ENCODE measurements at regions not wholly inside any gene's neighbourhood (a gene's known extent, or its start where the extent isn't known, plus 50 kb on each side); places are given as distances from the start of the nearest gene placed in this dataset.

DNA sequence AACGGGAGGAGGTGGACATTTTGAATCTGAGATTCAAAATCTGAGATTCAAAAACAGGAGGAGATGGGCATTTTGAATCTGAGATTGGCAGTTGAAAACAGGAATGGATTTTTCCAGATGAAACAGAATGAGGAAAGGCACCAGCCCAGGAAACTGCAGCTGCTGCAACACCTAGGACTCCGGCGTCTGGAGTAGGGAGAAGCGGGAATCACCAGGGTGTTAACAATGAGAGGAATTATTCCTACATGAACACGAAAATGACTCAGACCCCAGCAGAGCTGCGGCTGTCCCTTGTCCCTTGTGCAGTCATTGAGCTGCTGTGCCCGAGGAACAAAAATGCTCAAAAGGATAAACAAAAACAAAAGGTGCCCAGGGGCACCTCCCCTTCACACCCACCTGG lies 59.9 kb upstream of the KAT6B start:
- Mint-ChIP-seq H3K36me3 (no peaks in the 10 kb centered on the region), H3K4me3 (no peak overlapping the region), H3K4me1 (peaks cover 7% of the 10 kb centered on the region), H3K27ac (no peak overlapping the region), H3K27me3 (ENCODE audit: low read depth) (no peaks in the 10 kb centered on the region), H3K9me3 (no peaks in the 10 kb centered on the region)
- no peak for DNase-seq (ENCODE audit: low spot score)
- POLR2A ChIA-PET: no interaction called here
- ATAC-seq: no peak
- TF ChIP-seq RELA (CRISPR knock-in tag; IDR thresholded peaks at IDR 0.05; ENCODE audit: borderline replicate concordance) (no peak), E2F5 (CRISPR knock-in tag; IDR thresholded peaks at IDR 0.05) (no peak), OVOL2 (CRISPR knock-in tag; IDR thresholded peaks at IDR 0.05; ENCODE audit: borderline replicate concordance) (no peak), ZNF532 (CRISPR knock-in tag; IDR thresholded peaks at IDR 0.05; ENCODE audit: borderline replicate concordance) (no peak), ATF3 (CRISPR knock-in tag; conservative IDR thresholded peaks at IDR 0.05) (no peak), ZNF263 (CRISPR knock-in tag; IDR thresholded peaks at IDR 0.05; ENCODE audit: low read depth) (no peak), FOXP1 (CRISPR knock-in tag; IDR thresholded peaks at IDR 0.05; ENCODE audit: borderline replicate concordance) (no peak), ERG (CRISPR knock-in tag; IDR thresholded peaks at IDR 0.05) (no peak), NR1H2 (CRISPR knock-in tag; IDR thresholded peaks at IDR 0.05) (no peak), EMX1 (CRISPR knock-in tag; IDR thresholded peaks at IDR 0.05) (no peak), ARID4B (CRISPR knock-in tag; IDR thresholded peaks at IDR 0.05; ENCODE audit: borderline replicate concordance) (no peak), IRF1 (CRISPR knock-in tag; IDR thresholded peaks at IDR 0.05) (no peak), ZNF138 (CRISPR knock-in tag; conservative IDR thresholded peaks at IDR 0.05) (no peak)
- TF ChIP-seq, protein P1, sequence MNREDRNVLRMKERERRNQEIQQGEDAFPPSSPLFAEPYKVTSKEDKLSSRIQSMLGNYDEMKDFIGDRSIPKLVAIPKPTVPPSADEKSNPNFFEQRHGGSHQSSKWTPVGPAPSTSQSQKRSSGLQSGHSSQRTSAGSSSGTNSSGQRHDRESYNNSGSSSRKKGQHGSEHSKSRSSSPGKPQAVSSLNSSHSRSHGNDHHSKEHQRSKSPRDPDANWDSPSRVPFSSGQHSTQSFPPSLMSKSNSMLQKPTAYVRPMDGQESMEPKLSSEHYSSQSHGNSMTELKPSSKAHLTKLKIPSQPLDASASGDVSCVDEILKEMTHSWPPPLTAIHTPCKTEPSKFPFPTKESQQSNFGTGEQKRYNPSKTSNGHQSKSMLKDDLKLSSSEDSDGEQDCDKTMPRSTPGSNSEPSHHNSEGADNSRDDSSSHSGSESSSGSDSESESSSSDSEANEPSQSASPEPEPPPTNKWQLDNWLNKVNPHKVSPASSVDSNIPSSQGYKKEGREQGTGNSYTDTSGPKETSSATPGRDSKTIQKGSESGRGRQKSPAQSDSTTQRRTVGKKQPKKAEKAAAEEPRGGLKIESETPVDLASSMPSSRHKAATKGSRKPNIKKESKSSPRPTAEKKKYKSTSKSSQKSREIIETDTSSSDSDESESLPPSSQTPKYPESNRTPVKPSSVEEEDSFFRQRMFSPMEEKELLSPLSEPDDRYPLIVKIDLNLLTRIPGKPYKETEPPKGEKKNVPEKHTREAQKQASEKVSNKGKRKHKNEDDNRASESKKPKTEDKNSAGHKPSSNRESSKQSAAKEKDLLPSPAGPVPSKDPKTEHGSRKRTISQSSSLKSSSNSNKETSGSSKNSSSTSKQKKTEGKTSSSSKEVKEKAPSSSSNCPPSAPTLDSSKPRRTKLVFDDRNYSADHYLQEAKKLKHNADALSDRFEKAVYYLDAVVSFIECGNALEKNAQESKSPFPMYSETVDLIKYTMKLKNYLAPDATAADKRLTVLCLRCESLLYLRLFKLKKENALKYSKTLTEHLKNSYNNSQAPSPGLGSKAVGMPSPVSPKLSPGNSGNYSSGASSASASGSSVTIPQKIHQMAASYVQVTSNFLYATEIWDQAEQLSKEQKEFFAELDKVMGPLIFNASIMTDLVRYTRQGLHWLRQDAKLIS (CRISPR knock-in tag; IDR thresholded peaks at IDR 0.05; ENCODE audit: borderline replicate concordance): no peak
- TF ChIP-seq, protein P2, sequence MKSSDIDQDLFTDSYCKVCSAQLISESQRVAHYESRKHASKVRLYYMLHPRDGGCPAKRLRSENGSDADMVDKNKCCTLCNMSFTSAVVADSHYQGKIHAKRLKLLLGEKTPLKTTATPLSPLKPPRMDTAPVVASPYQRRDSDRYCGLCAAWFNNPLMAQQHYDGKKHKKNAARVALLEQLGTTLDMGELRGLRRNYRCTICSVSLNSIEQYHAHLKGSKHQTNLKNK (CRISPR knock-in tag; IDR thresholded peaks at IDR 0.05): no peak
- TF ChIP-seq, protein P3, sequence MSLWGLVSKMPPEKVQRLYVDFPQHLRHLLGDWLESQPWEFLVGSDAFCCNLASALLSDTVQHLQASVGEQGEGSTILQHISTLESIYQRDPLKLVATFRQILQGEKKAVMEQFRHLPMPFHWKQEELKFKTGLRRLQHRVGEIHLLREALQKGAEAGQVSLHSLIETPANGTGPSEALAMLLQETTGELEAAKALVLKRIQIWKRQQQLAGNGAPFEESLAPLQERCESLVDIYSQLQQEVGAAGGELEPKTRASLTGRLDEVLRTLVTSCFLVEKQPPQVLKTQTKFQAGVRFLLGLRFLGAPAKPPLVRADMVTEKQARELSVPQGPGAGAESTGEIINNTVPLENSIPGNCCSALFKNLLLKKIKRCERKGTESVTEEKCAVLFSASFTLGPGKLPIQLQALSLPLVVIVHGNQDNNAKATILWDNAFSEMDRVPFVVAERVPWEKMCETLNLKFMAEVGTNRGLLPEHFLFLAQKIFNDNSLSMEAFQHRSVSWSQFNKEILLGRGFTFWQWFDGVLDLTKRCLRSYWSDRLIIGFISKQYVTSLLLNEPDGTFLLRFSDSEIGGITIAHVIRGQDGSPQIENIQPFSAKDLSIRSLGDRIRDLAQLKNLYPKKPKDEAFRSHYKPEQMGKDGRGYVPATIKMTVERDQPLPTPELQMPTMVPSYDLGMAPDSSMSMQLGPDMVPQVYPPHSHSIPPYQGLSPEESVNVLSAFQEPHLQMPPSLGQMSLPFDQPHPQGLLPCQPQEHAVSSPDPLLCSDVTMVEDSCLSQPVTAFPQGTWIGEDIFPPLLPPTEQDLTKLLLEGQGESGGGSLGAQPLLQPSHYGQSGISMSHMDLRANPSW (CRISPR knock-in tag; conservative IDR thresholded peaks at IDR 0.05; ENCODE audit: low read depth): no peak
- TF ChIP-seq, protein P4, sequence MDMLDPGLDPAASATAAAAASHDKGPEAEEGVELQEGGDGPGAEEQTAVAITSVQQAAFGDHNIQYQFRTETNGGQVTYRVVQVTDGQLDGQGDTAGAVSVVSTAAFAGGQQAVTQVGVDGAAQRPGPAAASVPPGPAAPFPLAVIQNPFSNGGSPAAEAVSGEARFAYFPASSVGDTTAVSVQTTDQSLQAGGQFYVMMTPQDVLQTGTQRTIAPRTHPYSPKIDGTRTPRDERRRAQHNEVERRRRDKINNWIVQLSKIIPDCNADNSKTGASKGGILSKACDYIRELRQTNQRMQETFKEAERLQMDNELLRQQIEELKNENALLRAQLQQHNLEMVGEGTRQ (CRISPR knock-in tag; IDR thresholded peaks at IDR 0.05): no peak
- CTCF ChIA-PET: no interaction called here
